HG03342 (cell line): ENCODE measurements at regions not wholly inside any gene's neighbourhood (a gene's known extent, or its start where the extent isn't known, plus 50 kb on each side); places are given as distances from the start of the nearest gene placed in this dataset.
A peak's percentile ranks its signal among the peaks of the same experiment; 100 is the strongest.
"Not testable (repeated sequence)": the region's sequence is repeated elsewhere in the genome, so short reads cannot be mapped to it uniquely, and the experiment has no call there.

Experiments
- ATAC-seq: cut with Tn5 transposase; IDR thresholded peaks from one replicate; pipeline ENCODE4 v1.9.1; 2021; ENCODE audit warnings: mild to moderate bottlenecking, moderate library complexity; ENCODE audit not compliant: unreplicated experiment

GRCh38 chr4:159410076-159410777, 307.3 kb downstream of the RAPGEF2 start:
- no peak for ATAC-seq

GRCh38 chr4:159410891-159411290, 308.0 kb downstream of the RAPGEF2 start:
- ATAC-seq: no peak

DNA sequence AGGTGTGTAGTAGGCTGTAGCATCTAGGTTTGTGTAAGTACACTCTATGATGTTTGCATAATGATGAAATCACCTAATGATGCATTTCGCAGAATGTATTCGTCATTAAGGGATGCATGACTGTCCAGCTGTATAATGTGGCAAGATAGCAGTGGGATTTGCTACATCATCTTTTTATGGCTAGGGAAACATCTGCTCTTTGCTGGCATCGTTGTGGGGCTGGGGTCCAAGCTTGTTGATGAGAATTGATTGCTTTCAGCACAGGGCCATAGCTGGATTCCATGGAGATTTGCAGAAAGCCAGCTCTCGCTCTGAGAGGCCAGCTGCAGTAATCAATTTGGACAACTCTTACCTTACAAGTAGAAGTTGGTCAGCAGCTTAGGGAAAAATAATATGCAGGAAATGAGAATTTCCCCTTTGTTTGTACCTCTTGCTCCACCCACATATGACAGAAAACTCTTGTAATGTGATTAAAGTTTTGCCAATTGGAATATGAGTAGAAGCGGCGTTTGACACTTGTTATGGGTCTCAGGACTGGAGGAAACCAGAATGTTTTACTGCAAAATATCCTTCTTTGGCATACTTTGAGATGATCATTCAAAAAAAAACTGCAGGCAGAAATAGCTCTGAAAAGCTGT, 310.5 kb downstream of the RAPGEF2 start:
- ATAC-seq: no peak

DNA sequence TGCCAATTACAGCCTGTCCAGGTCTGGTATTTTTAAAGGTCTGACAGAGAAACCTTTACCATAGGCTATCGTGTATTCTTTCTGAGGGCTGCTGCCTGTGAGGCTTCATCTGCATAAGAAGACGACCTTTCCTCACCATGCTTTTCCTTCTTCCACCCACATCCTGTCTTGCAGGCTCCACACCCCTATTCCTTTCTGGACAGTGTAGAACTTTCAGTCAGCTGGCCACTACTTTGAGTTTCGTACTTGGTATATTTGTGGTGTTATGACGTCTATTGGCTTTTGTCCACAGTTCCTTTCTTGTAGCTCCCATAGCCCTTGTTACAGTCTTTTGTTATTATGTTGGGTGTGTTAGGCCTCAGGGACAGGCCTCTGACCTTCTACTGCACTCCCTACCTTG, 311.4 kb downstream of the RAPGEF2 start:
- ATAC-seq: no peak

DNA sequence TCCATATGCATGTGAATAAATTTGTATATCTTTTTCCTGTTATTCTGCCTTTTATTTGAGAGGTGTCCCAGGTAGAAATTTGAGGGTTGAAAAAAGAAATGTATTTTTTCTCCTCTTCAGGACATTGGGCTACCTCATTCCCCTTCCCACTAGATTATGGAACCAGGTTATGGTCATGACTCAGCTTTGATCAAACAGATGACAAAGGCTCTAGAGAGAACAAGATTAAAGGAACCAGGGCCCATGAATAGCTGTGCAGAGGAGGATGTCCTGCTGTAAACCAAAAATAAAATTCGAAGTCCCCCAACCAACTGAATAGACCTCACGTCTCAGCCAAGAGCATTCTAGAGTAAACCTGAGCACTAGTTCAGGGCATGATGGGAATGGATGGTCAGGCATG, 313.2 kb downstream of the RAPGEF2 start:
- no peak for ATAC-seq

DNA sequence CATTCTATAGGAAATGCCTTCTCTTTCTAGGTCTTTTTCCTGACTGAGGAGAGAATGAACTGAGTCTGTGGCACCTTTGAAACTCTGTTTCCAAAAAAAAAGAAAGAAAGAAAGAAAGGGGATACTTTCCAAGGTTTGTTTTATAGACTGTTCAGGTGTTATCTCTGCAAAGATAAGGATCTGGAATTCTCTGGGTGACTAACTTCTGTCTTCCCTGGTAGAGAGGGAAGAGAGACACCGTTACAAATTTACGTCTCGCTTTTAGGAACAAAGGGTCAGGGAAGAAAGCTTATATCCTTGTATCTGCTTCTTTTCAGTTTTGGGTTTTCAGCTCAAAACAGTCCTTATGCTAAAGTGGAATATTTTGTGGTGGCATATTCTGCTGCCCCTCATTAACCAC, 314.1 kb downstream of the RAPGEF2 start:
- ATAC-seq: no peak

DNA sequence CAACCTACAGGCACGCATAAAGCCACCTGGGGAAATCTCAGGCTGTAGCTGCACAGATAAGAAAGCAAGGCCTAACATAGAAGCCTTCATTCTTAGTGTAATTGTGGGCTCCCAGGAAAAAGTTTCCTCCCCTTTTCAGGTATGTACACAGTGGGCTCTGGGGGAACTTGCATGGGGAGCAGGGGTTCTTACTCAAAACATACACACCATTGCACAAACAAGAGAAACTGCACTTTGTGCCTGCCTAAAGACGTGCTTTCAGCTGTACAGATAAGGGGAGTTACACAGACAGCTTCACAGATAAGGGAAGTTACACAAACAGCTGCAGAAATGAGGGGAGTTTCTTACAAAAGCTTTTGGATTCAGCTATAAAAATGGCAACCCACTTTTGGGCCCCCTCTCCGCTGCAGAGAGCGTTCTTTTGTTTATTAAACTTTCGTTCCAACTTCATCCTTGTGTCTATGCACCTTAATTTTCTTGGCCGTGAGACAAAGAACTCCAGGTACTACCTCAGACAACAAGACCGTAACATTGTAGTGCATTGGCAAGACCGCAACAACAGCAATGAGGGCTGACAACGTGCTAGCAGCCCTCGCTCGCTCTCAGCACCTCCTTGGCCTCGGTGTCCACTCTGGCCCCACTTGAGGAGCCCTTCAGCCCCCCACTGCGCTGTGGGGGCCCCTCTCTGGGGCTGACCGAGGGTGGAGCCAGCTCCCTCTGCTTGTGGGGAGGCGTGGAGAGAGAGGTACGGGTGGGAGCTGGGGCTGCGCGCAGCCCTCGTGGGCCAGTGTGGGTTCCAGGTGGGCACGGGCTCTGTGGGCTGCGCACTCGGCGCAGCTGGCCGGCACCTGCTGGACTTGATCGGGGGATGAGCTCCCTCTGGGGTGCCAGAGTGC, 317.5 kb downstream of the RAPGEF2 start:
- no peak for ATAC-seq

DNA sequence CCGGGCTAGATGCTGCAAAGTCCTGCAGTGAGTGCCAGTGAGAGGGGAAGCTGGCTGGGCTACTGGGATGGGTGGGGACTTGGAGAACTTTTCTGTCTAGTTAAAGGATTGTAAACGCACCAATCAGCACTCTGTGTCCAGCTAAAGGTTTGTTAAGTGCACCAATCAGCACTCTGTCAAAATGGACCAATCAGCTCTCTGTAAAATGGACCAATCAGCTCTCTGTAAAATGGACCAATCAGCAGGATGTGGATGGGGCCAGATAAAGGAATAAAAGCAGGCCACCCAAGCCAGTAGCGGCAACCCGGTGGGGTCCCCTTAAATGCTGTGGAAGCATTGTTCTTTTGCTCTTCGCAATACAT, 318.2 kb downstream of the RAPGEF2 start:
- ATAC-seq: not testable (repeated sequence)

GRCh38 chr4:159422019-159422418, 319.1 kb downstream of the RAPGEF2 start:
- ATAC-seq: no peak

DNA sequence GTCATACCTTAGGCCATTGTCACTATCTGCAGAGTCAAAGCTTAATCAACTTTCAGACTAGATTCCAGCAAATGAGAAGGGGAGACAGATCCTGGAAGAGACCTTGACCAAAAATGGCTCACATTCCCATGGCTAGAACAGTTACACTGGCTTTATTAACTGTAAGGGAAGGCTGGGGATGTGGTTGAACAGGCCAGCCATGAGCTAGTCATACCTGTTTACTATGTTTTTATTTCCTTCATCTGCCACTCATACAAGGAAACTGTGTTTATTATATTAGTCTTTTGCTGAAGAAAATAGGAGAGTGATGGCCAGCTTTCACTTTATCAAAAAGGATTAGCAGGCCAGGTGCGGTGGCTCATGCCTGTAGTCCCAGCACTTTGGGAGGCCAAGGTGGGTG, 319.7 kb downstream of the RAPGEF2 start:
- ATAC-seq: no peak

DNA sequence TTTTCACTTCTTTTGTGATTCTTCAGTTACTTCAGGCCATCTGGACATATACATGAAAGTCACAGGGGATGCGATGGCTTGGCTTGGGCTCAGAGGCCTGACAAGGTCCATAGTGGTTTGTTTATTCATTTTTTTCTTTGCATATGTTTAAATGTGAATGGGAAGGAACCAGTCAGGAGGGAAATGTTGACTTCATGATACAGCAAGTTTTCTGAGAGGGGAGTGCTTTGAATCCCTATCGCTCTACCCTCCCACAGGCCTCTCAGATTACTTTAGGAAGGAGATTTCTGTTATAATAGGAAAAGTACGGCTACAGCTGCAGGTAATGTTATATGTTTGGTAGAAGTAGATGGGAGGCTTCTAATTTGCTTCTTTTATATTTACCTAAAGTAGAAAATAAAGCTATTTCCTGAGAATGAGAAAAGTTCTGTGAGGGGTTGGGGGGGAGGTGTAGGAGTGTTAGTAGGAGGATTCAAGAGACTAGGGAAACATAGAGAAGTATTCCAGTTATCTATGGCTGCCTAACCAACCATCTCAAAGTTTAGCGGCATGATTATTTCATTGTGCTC, 322.9 kb downstream of the RAPGEF2 start:
- ATAC-seq: no peak

- ATAC-seq: no peak
Observed at GRCh38 chr4:159428293-159428692, 325.4 kb downstream of the RAPGEF2 start.

DNA sequence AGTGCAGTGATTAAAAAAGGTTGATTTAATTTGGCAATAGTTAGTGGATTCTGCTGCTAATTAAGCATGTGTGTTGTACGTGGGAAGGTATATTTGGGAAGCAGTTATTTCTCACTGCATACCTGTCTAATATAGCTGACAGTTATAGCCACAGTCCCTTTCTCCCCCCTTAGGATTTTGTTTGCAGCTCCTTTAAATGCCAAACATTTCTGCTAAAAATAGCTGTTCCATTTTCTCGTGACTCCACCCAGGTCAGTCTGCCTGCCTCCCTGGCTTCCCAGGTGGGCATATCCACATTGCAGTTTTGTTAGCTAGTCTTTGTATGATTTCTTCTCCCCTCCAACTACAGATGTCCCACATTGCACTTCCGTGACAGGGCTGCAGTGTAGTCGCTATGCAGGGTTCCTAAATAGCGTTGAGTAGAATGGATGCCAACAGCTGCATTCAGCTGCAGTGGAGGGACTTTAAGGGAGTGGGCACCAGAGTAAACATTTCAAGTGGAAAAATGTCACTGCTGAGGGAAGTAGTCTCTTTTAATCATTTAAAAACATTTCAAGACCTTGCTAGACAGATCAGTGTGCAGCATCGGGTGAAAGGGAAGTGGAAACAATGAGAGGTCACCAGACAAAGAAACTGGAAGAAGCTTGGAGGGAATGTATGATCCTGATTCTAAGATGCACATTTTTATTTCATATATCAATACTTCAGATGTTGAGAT, 326.3 kb downstream of the RAPGEF2 start:
- no peak for ATAC-seq

GRCh38 chr4:159429693-159430035, 326.8 kb downstream of the RAPGEF2 start:
- no peak for ATAC-seq

GRCh38 chr4:159430896-159431295, 328.0 kb downstream of the RAPGEF2 start:
- no peak for ATAC-seq

GRCh38 chr4:159432436-159432835, 329.6 kb downstream of the RAPGEF2 start:
- ATAC-seq: no peak

DNA sequence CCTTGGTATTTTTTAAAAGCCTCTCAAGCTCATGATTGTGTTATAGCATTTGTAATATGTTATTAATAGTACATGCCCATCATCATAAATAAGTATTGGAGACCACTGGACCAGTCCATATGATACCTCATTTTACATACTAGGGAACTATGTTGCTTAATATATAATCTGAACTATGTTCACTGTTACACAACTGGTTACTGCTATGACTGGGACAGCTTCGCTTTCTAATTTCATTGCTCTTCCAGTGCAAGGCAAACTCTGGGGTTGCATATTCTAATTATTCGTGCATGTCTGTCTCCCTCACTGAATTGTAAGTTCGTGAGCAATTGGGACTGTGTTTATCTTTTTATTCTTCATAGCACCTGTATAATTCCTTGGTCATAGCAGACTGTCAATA, 330.5 kb downstream of the RAPGEF2 start:
- ATAC-seq: no peak

- no peak for ATAC-seq
Observed at GRCh38 chr4:159434114-159434870, 331.4 kb downstream of the RAPGEF2 start.

DNA sequence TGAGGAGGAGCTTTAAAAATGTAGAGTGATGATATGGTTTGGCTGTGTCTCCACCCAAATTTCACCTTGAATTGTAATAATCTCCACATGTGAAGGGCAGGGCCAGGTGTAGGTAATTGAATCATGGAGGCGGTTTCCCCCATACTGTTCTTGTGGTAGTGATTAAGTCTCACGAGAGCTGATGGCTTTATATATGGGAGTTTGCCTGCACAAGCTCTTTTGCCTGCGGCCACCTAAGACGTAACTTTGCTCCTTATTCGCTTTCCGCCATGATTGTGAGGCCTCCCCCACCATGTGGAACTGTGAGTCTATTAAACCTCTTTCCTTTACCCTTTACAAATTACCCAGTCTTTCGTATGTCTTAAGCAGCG, 332.0 kb downstream of the RAPGEF2 start:
- ATAC-seq: no peak

GRCh38 chr4:159435561-159436023, 332.7 kb downstream of the RAPGEF2 start:
- peak; percentile 48 for ATAC-seq
